ENCODE measurements at regions not wholly inside any gene's neighbourhood (a gene's known extent, or its start where the extent isn't known, plus 50 kb on each side); places are given as distances from the start of the nearest gene placed in this dataset.

- DNase-seq = no peak
These were observed 53.6 kb upstream of the RUNX1 start for GRCh38 chr21:35102488-35103371.

- no peak for DNase-seq
These were observed 51.3 kb upstream of the RUNX1 start for GRCh38 chr21:35100349-35100811.

GRCh38 chr21:35099310-35099709 is 50.2 kb upstream of the RUNX1 start:
- DNase-seq = no peak
